ENCODE measurements at regions not wholly inside any gene's neighbourhood (a gene's known extent, or its start where the extent isn't known, plus 50 kb on each side); places are given as distances from the start of the nearest gene placed in this dataset.

DNA sequence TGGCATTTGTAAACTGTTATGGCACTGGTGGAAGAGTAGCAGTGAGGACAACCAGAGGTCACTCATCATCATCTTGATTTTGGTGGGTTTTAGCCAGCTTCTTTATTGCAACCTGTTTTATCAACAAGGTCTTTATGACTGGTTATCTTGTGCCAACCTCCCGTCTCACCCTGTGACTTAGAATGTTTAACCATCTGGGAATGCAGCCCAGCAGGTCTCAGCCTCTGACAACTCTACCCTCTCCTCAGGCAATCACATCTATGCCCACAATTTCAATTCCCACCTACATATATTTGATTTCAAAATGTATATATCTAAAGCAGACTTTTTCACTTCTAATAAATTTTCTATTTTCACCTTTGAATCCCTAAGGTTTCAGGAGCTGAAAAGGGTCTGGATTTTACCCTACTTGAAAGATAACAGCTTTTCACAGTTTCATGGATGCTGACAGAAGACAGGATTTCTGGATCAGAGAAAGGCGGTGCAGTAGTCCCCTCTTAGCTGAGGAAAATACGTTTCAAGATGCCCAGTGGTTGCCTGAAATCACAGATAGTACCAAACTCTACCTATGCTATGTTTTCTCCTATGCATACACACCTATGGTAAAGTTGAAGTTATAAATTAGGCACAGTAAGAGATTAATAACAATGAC lies 1171.8 kb downstream of the DIAPH3 start:
- TF ChIP-seq CTCF (IDR thresholded peaks at IDR 0.05) = no peak
- no peak for TF ChIP-seq POLR2A (IDR thresholded peaks at IDR 0.05)
- TF ChIP-seq POLR2AphosphoS5 (IDR thresholded peaks at IDR 0.05) = no peak
- no peak for TF ChIP-seq EP300 (IDR thresholded peaks at IDR 0.05)

All from sigmoid colon (tissue), 4 donors.